Renal cortical epithelial cell (primary cell): ENCODE measurements at regions not wholly inside any gene's neighbourhood (a gene's known extent, or its start where the extent isn't known, plus 50 kb on each side); places are given as distances from the start of the nearest gene placed in this dataset.

Source experiments
- DNase-seq: peaks from one replicate; pipeline ENCODE4 v3.0.0-alpha.2; 2011; ENCODE audit warnings: low read depth

- no peak for DNase-seq
These were observed 68.6 kb upstream of the FOXA2 start for GRCh38 chr20:22652681-22653588.

- DNase-seq: no peak
These were observed 69.6 kb upstream of the FOXA2 start for GRCh38 chr20:22653658-22654642.

DNA sequence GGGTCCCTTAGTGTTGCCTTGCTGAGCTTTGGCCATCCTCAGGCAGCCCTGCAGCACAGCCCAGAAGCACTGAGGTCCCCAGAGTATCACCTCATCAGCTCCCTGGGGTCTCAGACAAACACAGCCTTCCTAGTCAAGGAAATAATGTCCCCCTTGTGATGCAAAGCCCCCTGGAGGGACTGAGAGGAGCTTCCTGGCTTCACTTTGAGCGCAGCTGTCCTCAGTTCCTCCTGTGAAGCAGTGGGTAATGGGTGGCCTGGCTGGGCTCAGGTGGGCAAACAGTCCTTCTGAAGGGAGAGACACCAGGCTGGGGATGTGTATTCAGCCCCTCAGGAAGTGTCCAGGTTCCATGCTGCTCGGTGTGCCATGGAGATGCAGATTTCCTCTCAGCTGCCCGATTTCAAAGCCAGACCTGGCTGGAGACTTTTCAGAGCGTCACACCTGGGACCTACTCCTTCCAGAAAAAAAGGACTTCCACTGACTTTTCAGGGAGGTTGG lies 79.2 kb upstream of the FOXA2 start:
- DNase-seq: no peak

- no peak for DNase-seq
These were observed 82.8 kb upstream of the FOXA2 start for GRCh38 chr20:22667198-22667597.

DNA sequence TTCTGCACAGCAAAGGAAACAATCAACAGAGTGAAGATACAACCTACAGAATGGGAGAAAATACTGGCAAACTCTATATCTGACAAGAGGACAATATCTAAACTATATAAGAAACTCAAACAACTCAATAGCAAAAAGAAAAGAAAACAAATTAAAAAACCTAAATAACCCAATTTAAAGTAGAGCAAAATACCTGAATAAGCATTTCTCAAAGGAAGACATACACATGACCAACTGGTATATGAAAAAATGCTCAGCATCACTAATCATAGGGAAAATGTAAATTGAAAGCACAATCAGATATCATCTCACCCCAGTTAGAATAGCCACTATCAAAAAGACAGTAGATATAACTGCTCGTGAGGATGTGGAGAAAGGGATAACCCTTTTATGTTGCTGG lies 87.8 kb upstream of the FOXA2 start:
- no peak for DNase-seq

DNA sequence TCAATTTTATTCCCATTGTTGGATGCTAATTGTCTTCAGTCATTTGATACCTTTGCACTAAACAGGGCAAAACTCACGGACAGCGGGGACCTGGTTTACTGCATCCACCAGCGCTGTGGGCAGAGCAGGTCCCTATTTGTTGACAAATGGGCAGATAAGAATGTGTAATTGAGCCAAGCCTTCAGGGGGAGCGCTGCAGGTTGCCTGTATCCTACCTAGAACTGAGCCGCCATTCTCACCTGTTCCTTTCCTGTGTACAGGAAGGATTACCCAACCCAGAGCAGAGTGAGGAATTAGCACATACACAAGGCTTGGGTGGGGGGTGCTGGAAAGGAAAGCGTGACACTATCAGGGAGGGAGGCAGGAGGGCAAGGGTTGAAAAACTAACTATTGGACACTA lies 89.1 kb upstream of the FOXA2 start:
- no peak for DNase-seq

DNA sequence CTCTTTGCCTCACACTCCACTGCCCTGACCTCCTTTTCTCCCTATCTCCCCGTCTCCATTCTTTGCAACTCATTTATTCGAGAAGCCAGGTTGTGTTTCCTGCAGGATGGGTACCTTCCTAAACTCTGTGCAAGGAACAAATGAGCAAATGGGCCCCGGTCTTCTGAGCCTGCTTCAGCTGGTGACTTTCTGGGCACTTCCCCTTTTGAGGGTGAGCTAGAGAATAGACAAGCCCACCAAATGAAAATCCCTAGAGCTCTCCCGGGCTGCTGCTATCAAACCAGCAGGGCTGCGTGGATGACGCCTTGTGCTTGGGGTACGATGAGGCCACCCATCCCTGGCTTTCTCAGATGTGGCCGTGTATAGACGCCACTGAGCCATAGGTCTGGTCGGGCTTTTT lies 91.0 kb upstream of the FOXA2 start:
- DNase-seq: no peak

- DNase-seq: no peak
These were observed 94.3 kb upstream of the FOXA2 start for GRCh38 chr20:22678678-22679077.

GRCh38 chr20:22679197-22679596 lies 94.8 kb upstream of the FOXA2 start:
- DNase-seq: no peak

GRCh38 chr20:22680031-22680740 lies 95.8 kb upstream of the FOXA2 start:
- no peak for DNase-seq

DNA sequence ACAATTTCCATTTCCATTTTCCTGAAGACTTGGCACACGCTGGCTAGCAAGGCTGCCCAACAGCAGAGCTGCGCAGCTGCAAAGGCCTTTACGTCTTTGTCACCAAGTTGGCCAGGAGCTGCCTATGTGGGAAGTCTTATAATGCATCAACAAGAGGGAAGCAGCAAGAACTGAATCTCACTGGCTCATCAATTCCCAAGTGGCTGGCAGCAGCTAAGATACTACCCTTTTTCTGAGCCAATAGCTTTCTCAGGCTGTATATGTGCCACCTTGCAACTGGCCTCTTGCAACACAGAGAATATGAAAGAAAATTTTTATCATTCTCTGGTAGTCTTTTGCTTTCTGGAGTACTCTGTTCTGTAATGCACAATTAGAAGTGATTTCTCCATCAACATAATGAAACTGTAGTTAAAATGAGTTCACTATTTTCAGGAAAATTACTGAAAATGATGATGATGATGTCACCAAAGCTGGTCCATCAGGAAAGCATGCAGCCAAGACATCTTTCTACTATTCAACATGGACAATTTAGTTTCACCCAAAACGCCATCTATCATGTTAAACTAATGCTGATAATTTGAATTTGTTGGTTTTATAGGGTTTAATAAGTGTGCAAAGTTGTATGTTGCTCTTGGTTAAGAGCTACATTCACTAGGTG lies 97.3 kb upstream of the FOXA2 start:
- no peak for DNase-seq

GRCh38 chr20:22682381-22682780 lies 98.0 kb upstream of the FOXA2 start:
- no peak for DNase-seq

GRCh38 chr20:22684072-22684762 lies 99.8 kb upstream of the FOXA2 start:
- DNase-seq: peak; percentile 42

GRCh38 chr20:22684763-22685443 lies 100.5 kb upstream of the FOXA2 start:
- DNase-seq: no peak

- peak; percentile 6 for DNase-seq
These were observed 101.7 kb upstream of the FOXA2 start for GRCh38 chr20:22686097-22686496.

- DNase-seq: no peak
These were observed 103.4 kb upstream of the FOXA2 start for GRCh38 chr20:22687676-22688349.

- DNase-seq: no peak
These were observed 104.1 kb upstream of the FOXA2 start for GRCh38 chr20:22688485-22688884.

DNA sequence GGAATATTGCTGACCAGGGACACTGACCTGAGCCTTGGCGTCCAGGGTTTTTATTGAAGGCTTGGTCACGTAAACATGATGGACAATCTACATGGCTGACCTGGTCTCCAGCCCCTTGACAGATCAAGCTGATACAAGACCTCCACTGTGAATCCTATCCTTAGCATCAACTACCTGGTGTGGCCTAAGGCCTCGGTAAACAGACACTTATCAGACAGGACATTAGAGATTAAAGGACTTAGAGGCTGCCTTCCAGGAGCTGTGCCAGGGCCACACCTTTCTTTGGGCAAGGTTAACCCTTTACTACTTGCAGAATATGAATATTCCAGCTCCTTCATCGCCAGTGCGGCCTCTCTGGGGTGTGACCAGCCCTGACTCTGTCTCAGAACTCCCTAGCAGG lies 104.9 kb upstream of the FOXA2 start:
- no peak for DNase-seq

DNA sequence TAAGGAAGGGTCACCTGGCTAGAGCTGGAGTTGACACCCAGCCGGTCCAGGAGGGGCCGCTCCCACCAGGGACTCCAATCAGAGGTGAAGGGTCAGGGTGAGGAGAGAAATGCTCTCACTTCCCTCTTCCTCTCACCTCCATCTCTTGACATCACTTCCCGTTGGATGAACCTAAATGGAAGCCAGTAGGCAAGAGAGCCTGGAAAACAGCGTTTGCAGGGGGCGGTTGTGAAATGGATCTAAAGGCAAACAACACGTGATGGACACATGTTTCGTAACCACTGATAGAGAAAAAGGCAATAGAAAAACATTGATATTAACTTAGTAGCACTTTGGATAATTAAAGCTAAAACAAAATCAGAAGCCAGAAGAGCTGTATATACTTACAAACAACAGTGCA lies 105.6 kb upstream of the FOXA2 start:
- no peak for DNase-seq
